A549 (cell line): ENCODE measurements at regions not wholly inside any gene's neighbourhood (a gene's known extent, or its start where the extent isn't known, plus 50 kb on each side); places are given as distances from the start of the nearest gene placed in this dataset.
"Not testable (repeated sequence)": the region's sequence is repeated elsewhere in the genome, so short reads cannot be mapped to it uniquely, and the experiment has no call there.

Experiments
- ATAC-seq, 2 experiments: fragments of 200-7000 bp in 1 of 2; fragments of >200 bp in 1 of 2; cut with Nextera tagmentation in 1 of 2; cut with Tn5 transposase in 1 of 2; 3 replicates each; pipeline versions ENCODE4 v1.8.0 to v1.9.1; 2018 to 2020; ENCODE audit warnings: mild to moderate bottlenecking in 1 of 2, moderate library complexity in 1 of 2
- CTCF ChIA-PET: fragments of 300-600 bp; sonication (Branson Sonifier 250); formaldehyde crosslinking; extraction: SDS; loops from one replicate; lab custom pipeline; 2021; ENCODE audit warnings: antibody characterized with exemption, inconsistent platforms; lab: Yijun Ruan, JAX
- POLR2A ChIA-PET: fragments of 350-600 bp; formaldehyde crosslinking; extraction: SDS; loops from one replicate; lab custom pipeline; 2021; ENCODE audit warnings: antibody characterized with exemption, inconsistent platforms; lab: Yijun Ruan, JAX
- DNase-seq, 2 experiments: peaks; one replicate each; pipeline versions ENCODE4 v3.0.0 to v3.0.0-alpha.2; 2011 to 2016; ENCODE audit warnings: low read depth in 1 of 2, low spot score in 1 of 2
- FAIRE-seq: peaks from 2 replicates; lab custom pipeline; 2011; peaks lifted over from hg19 to GRCh38; lab: Jason Lieb, UNC
- H3K27ac ChIP-seq, 2 experiments: fragments of >200 bp; sonication (Bioruptor Twin); formaldehyde crosslinking; 3 replicates each; pipeline ENCODE4 v1.5.1; 2016 to 2017
- H3K4me1 ChIP-seq: fragments of >200 bp; sonication (Bioruptor Twin); formaldehyde crosslinking; 3 replicates; pipeline ENCODE4 v1.6.1; 2016
- H3K4me2 ChIP-seq: fragments of >200 bp; sonication (Bioruptor Twin); formaldehyde crosslinking; 3 replicates; pipeline ENCODE4 v1.6.1; 2016
- H3K4me3 ChIP-seq: fragments of >200 bp; sonication (Bioruptor Twin); formaldehyde crosslinking; 3 replicates; pipeline ENCODE4 v1.5.1; 2016
- H3K9me3 ChIP-seq: fragments of >200 bp; sonication (Bioruptor Twin); formaldehyde crosslinking; 3 replicates; pipeline ENCODE4 v1.6.1; 2016
- ATOH8 ChIP-seq: fragments of 250-450 bp; sonication (Bioruptor Pico); IDR thresholded peaks from 2 replicates; pipeline ENCODE4 v1.5.0; 2020; ENCODE audit warnings: low read depth, mild to moderate bottlenecking, moderate library complexity
- CHD2 ChIP-seq: fragments of 150-350 bp; IDR thresholded peaks from 2 replicates; pipeline ENCODE4 v1.6.1; 2014; ENCODE audit warnings: low read length; ENCODE audit not compliant: partially characterized antibody
- GATA3 ChIP-seq: IDR thresholded peaks from 2 replicates; pipeline ENCODE4 v1.6.1; 2012; ENCODE audit warnings: borderline replicate concordance
- HOXB5 ChIP-seq: fragments of 250-450 bp; sonication (Bioruptor Pico); IDR thresholded peaks from 2 replicates; pipeline ENCODE4 v1.5.0; 2020; ENCODE audit warnings: mild to moderate bottlenecking, moderate library complexity
- JUNB ChIP-seq: fragments of >200 bp; sonication (Bioruptor Twin); formaldehyde crosslinking; IDR thresholded peaks from 2 replicates; pipeline ENCODE4 v1.6.1; 2016
- KDM1A ChIP-seq: fragments of 200-600 bp; sonication (generic); IDR thresholded peaks from 2 replicates; pipeline ENCODE4 v1.6.1; 2016; ENCODE audit warnings: low read depth, mild to moderate bottlenecking
- KDM5A ChIP-seq: fragments of 200-600 bp; sonication (generic); IDR thresholded peaks from 2 replicates; pipeline ENCODE4 v1.6.1; 2016; ENCODE audit warnings: antibody characterized with exemption, mild to moderate bottlenecking
- NFE2L2 ChIP-seq: fragments of 150-350 bp; conservative IDR thresholded peaks from 2 replicates; pipeline ENCODE4 v1.6.1; 2014; ENCODE audit warnings: low read length
- NPAS2 ChIP-seq: fragments of 250-450 bp; sonication (Bioruptor Pico); IDR thresholded peaks from 2 replicates; pipeline ENCODE4 v1.8.0; 2022; ENCODE audit warnings: mild to moderate bottlenecking, moderate library complexity, borderline replicate concordance
- PBX3 ChIP-seq: IDR thresholded peaks from 2 replicates; pipeline ENCODE4 v1.6.1; 2012
- POLR2AphosphoS2 ChIP-seq: conservative IDR thresholded peaks from 2 replicates; pipeline ENCODE4 v1.6.1; 2012; ENCODE audit warnings: low read length, improper control_type of control experiment, inconsistent platforms
- REST ChIP-seq: fragments of 200-600 bp; sonication (generic); IDR thresholded peaks from 2 replicates; pipeline ENCODE4 v1.6.1; 2016; ENCODE audit warnings: antibody characterized with exemption, mild to moderate bottlenecking, moderate library complexity
- RNF2 ChIP-seq: fragments of 200-600 bp; sonication (generic); IDR thresholded peaks from 2 replicates; pipeline ENCODE4 v1.6.1; 2016; ENCODE audit warnings: low read depth, mild to moderate bottlenecking, antibody characterized with exemption, moderate library complexity, borderline replicate concordance
- SREBF2 ChIP-seq: fragments of 450-650 bp; IDR thresholded peaks from 2 replicates; pipeline ENCODE4 v1.6.1; 2014; ENCODE audit warnings: mild to moderate bottlenecking, moderate library complexity
- TFCP2L1 ChIP-seq: fragments of 250-450 bp; sonication (Bioruptor Pico); IDR thresholded peaks from 2 replicates; pipeline ENCODE4 v1.5.0; 2021; ENCODE audit warnings: mild to moderate bottlenecking
- ZC3H11A ChIP-seq: fragments of 450-650 bp; IDR thresholded peaks from 2 replicates; pipeline ENCODE4 v1.6.1; 2014; ENCODE audit warnings: antibody characterized with exemption, mild to moderate bottlenecking
- ZNF302 ChIP-seq: fragments of 250-450 bp; sonication (Bioruptor Pico); IDR thresholded peaks from 2 replicates; pipeline ENCODE4 v1.9.0; 2021; ENCODE audit warnings: inconsistent platforms, mild to moderate bottlenecking, moderate library complexity
- WGBS: methylation state at CpG from one replicate; pipeline ENCODE4 v1.1.6; 2017; ENCODE audit errors: missing lambda C conversion rate; 5-methylcytosine and 5-hydroxymethylcytosine counted together
- TF ChIP-seq, protein P1 (sequence below): fragments of >200 bp; sonication (Bioruptor Twin); formaldehyde crosslinking; IDR thresholded peaks from 2 replicates; pipeline ENCODE4 v1.6.1; 2016

DNA sequence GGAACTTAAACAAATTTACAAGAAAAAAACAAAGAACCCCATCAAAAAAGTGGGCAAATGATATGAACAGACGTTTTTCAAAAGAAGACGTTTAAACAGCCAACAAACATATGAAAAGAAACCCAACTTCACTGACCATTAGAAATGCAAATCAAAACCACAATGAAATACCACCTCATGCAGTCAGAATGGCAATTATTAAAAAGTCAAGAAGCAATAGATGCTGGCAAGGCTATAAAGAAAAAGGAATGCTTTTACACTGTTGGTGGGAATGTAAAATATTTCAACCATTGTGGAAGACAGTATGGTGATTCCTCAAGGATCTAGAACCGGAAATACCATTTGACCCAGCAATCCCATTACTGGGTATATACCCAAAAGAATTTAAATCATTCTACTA, 194.1 kb downstream of the PTBP2 start:
- ATAC-seq, H3K27ac ChIP-seq, H3K4me1 ChIP-seq, H3K4me3 ChIP-seq, CTCF ChIA-PET, H3K9me3 ChIP-seq, H3K4me2 ChIP-seq, FAIRE-seq, DNase-seq, POLR2A ChIA-PET: not testable (repeated sequence)
- WGBS: 2% methylated on average over 3 of the region's 3 CpGs

- H3K4me3 ChIP-seq: no peak overlapping the region
- FAIRE-seq (no peak), ATAC-seq (no peak), DNase-seq (no peak)
- no peak for TF ChIP-seq RNF2
- no peak for TF ChIP-seq KDM1A
- H3K27ac ChIP-seq: no peak overlapping the region
- CTCF ChIA-PET: no interaction called here
- H3K4me2 ChIP-seq: no peak overlapping the region
- WGBS: 80% methylated on average over 1 of the region's 1 CpG
- H3K9me3 ChIP-seq: no peaks in the 10 kb centered on the region
- H3K4me1 ChIP-seq: no peaks in the 10 kb centered on the region
- POLR2A ChIA-PET: no interaction called here
Measured at GRCh38 chr1:96918406-96918805, 196.8 kb downstream of the PTBP2 start.

DNA sequence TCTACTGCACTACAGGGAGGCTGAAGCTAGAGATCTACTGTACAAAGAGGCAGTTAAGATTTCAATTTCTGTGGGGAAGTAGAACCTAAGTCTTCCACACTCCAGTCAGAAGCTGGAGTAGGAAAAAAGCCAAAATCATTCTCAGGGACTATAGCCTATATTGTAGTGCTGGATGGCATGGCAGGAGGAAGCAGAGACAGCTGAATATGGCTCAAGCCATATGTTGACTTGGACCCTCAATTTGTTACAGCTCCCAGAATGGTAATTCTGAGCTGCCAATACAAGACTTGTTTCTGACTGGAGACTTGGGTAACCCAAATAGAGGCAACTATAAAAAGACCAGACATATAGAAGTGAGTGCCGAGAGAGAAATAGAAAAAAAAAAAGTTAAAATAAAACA, 200.6 kb downstream of the PTBP2 start:
- CTCF ChIA-PET: no interaction called here
- FAIRE-seq: no peak
- Histone ChIP-seq H3K4me1 (no peaks in the 10 kb centered on the region), H3K4me2 (no peak overlapping the region), H3K27ac (no peak overlapping the region), H3K4me3 (no peak overlapping the region), H3K9me3 (no peaks in the 10 kb centered on the region)
- no peak for ATAC-seq
- 85% methylated on average over 1 of the region's 1 CpG for WGBS
- POLR2A ChIA-PET: no interaction called here
- TF ChIP-seq ZC3H11A (no peak), NFE2L2 (no peak), HOXB5 (CRISPR knock-in tag) (no peak), ATOH8 (CRISPR knock-in tag) (no peak), REST (no peak), CHD2 (no peak), SREBF2 (no peak), POLR2AphosphoS2 (no peak), GATA3 (no peak), TFCP2L1 (no peak)
- TF ChIP-seq, protein P1, sequence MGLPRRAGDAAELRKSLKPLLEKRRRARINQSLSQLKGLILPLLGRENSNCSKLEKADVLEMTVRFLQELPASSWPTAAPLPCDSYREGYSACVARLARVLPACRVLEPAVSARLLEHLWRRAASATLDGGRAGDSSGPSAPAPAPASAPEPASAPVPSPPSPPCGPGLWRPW: no peak
- no peak for DNase-seq

GRCh38 chr1:96923753-96924152, 202.2 kb downstream of the PTBP2 start:
- no peaks in the 10 kb centered on the region for H3K9me3 ChIP-seq
- CTCF ChIA-PET: no interaction called here
- TF ChIP-seq ZNF302 (CRISPR knock-in tag): no peak
- TF ChIP-seq NFE2L2: no peak
- no peak for TF ChIP-seq ZC3H11A
- no peak for TF ChIP-seq JUNB
- no peak for TF ChIP-seq KDM1A
- TF ChIP-seq PBX3: no peak
- no peak for TF ChIP-seq KDM5A
- TF ChIP-seq NPAS2 (CRISPR knock-in tag): no peak
- TF ChIP-seq RNF2: no peak
- 0% methylated on average over 1 of the region's 1 CpG for WGBS
- no peak overlapping the region for H3K27ac ChIP-seq
- POLR2A ChIA-PET: no interaction called here
- no peak overlapping the region for H3K4me3 ChIP-seq
- no peaks in the 10 kb centered on the region for H3K4me1 ChIP-seq
- DNase-seq: no peak
- no peak overlapping the region for H3K4me2 ChIP-seq
- no peak for ATAC-seq
- FAIRE-seq: no peak
